Panc1 (cell line): ENCODE measurements at regions not wholly inside any gene's neighbourhood (a gene's known extent, or its start where the extent isn't known, plus 50 kb on each side); places are given as distances from the start of the nearest gene placed in this dataset.

Source experiments
- ATAC-seq: fragments of 200-7000 bp; cut with Tn5 transposase; 2 replicates; pipeline ENCODE4 v1.9.1; 2020; ENCODE audit warnings: mild to moderate bottlenecking, moderate library complexity
- BruUV-seq: library from RNA; stranded (reverse); fragments of 400-500 nt; replicated peaks from 2 replicates; lab custom pipeline; 2021; lab: Mats Ljungman, UMichigan
- CTCF ChIA-PET: fragments of 300-600 bp; sonication (Branson Sonifier 250); formaldehyde crosslinking; loops from one replicate; lab custom pipeline; 2022; ENCODE audit warnings: antibody characterized with exemption; lab: Charles Lee
- POLR2A ChIA-PET: fragments of 300-600 bp; sonication (Branson Sonifier 250); formaldehyde crosslinking; loops from one replicate; lab custom pipeline; 2022; ENCODE audit warnings: antibody characterized with exemption; lab: Charles Lee
- DNase-seq: peaks from one replicate; pipeline ENCODE4 v3.0.0-alpha.2; 2010; ENCODE audit warnings: low read depth, low spot score
- H3K27ac ChIP-seq: 2 replicates; pipeline ENCODE4 v1.5.1; 2011; ENCODE audit warnings: mild to moderate bottlenecking, low read length, inconsistent platforms
- H3K27me3 ChIP-seq: fragments of 200-500 bp; sonication (Bioruptor generic); 2 replicates; pipeline ENCODE4 v1.6.0; 2014; ENCODE audit warnings: low read length, inconsistent platforms; ENCODE audit not compliant: control insufficient read depth, insufficient read depth
- H3K36me3 ChIP-seq: fragments of 200-500 bp; sonication (Bioruptor generic); 2 replicates; pipeline ENCODE4 v1.5.1; 2014; ENCODE audit warnings: inconsistent platforms, mild to moderate bottlenecking, low read length, moderate library complexity; ENCODE audit not compliant: control insufficient read depth, insufficient read depth
- H3K4me1 ChIP-seq: 2 replicates; pipeline ENCODE4 v1.5.1; 2011; ENCODE audit warnings: inconsistent platforms, mild to moderate bottlenecking, low read length, moderate library complexity; ENCODE audit not compliant: control insufficient read depth, insufficient read depth
- H3K4me3 ChIP-seq, 2 experiments: 2 replicates each; pipeline ENCODE4 v1.5.1; 2011 to 2012; ENCODE audit warnings: low read depth in 2 of 2, low read length in 2 of 2, mild to moderate bottlenecking in 2 of 2, inconsistent platforms in 1 of 2, moderate library complexity in 1 of 2
- H3K9me3 ChIP-seq: fragments of 200-500 bp; sonication (Bioruptor generic); 2 replicates; pipeline ENCODE4 v1.5.1; 2014; ENCODE audit warnings: low read depth, mild to moderate bottlenecking, inconsistent platforms, low read length, moderate library complexity; ENCODE audit not compliant: control insufficient read depth, insufficient read depth
- CTCF ChIP-seq: fragments of 450-650 bp; IDR thresholded peaks from 2 replicates; pipeline ENCODE4 v1.5.1; 2017; ENCODE audit warnings: mild to moderate bottlenecking
- POLR2AphosphoS5 ChIP-seq: IDR thresholded peaks from 2 replicates; pipeline ENCODE4 v1.6.1; 2012; ENCODE audit warnings: mild to moderate bottlenecking, low read depth, low read length, moderate library complexity
- SIN3A ChIP-seq: IDR thresholded peaks from 2 replicates; pipeline ENCODE4 v1.6.1; 2012; ENCODE audit warnings: low read depth, mild to moderate bottlenecking, low read length, moderate library complexity, borderline replicate concordance; ENCODE audit not compliant: insufficient read depth
- TCF7L2 ChIP-seq: IDR thresholded peaks from 2 replicates; pipeline ENCODE4 v1.6.1; 2011; ENCODE audit warnings: mild to moderate bottlenecking, low read depth, low read length, inconsistent platforms
- in situ Hi-C: cut with HindIII; loops from 2 replicates; pipeline ENCODE4 v1.10.0; 2016; ENCODE audit warnings: low sequenced_read_pairs, low pct_unique_long_range_greater_than_20kb
- intact Hi-C: fragments of 100-400 bp; cut with micrococcal nuclease; formaldehyde crosslinking; loops from one replicate; pipeline ENCODE4 v1.10.0; 2022; ENCODE audit not compliant: unreplicated experiment
- TF ChIP-seq, protein P1 (sequence below), 2 experiments: IDR thresholded peaks; 2 replicates each; pipeline ENCODE4 v1.6.1; 2011 to 2012; ENCODE audit warnings: low read depth in 2 of 2, control low read depth in 1 of 2, low read length in 1 of 2, mild to moderate bottlenecking in 1 of 2, moderate library complexity in 1 of 2; ENCODE audit not compliant: insufficient read depth in 1 of 2

DNA sequence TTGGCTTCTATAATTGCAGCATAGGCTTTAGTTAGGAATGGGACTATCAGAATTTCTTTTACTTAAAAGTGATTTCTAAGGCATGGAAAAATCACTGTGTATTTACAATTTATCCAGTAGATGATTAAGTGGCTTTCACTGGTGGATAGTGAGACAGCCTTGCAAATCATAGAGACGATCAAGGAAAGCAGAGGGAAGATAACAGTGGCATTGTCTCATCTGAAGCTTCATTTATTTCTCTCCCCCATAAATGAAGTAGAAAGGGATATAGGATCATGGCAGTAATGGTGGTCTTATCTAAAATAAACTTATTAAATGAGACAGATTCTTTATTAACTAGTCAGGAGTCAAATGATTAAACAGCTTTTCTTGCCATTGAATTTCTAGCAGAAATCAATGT, 224.2 kb upstream of the ANO5 start:
- no peak overlapping the region for H3K4me3 ChIP-seq
- no peak for ATAC-seq
- H3K36me3 ChIP-seq: no peaks in the 10 kb centered on the region
- TF ChIP-seq SIN3A (no peak), POLR2AphosphoS5 (no peak), TCF7L2 (no peak), CTCF (no peak)
- TF ChIP-seq, protein P1, sequence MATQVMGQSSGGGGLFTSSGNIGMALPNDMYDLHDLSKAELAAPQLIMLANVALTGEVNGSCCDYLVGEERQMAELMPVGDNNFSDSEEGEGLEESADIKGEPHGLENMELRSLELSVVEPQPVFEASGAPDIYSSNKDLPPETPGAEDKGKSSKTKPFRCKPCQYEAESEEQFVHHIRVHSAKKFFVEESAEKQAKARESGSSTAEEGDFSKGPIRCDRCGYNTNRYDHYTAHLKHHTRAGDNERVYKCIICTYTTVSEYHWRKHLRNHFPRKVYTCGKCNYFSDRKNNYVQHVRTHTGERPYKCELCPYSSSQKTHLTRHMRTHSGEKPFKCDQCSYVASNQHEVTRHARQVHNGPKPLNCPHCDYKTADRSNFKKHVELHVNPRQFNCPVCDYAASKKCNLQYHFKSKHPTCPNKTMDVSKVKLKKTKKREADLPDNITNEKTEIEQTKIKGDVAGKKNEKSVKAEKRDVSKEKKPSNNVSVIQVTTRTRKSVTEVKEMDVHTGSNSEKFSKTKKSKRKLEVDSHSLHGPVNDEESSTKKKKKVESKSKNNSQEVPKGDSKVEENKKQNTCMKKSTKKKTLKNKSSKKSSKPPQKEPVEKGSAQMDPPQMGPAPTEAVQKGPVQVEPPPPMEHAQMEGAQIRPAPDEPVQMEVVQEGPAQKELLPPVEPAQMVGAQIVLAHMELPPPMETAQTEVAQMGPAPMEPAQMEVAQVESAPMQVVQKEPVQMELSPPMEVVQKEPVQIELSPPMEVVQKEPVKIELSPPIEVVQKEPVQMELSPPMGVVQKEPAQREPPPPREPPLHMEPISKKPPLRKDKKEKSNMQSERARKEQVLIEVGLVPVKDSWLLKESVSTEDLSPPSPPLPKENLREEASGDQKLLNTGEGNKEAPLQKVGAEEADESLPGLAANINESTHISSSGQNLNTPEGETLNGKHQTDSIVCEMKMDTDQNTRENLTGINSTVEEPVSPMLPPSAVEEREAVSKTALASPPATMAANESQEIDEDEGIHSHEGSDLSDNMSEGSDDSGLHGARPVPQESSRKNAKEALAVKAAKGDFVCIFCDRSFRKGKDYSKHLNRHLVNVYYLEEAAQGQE (IDR thresholded peaks at IDR 0.05; ENCODE audit: insufficient read depth in 1 of 2, low read depth in 2 of 2, low read length in 1 of 2): no peak
- DNase-seq: no peak
- in situ Hi-C loops: no loop called here
- H3K9me3 ChIP-seq: no peaks in the 10 kb centered on the region
- H3K4me1 ChIP-seq: no peaks in the 10 kb centered on the region
- no TSS peak for BruUV-seq
- CTCF ChIA-PET: no interaction called here
- no peaks in the 10 kb centered on the region for H3K27me3 ChIP-seq
- POLR2A ChIA-PET: no interaction called here
- no peak overlapping the region for H3K27ac ChIP-seq
- intact Hi-C loops: no loop called here

GRCh38 chr11:21969841-21970240, 223.0 kb upstream of the ANO5 start:
- DNase-seq: no peak
- Histone ChIP-seq H3K36me3 (no peaks in the 10 kb centered on the region), H3K27ac (no peak overlapping the region), H3K4me3 (no peak overlapping the region), H3K27me3 (no peaks in the 10 kb centered on the region), H3K9me3 (no peaks in the 10 kb centered on the region), H3K4me1 (no peaks in the 10 kb centered on the region)
- ATAC-seq: no peak
- intact Hi-C loops: no loop called here
- ChIA-PET POLR2A (no interaction called here), CTCF (no interaction called here)
- in situ Hi-C loops: no loop called here
- BruUV-seq: no TSS peak
- TF ChIP-seq SIN3A (no peak), TCF7L2 (no peak), POLR2AphosphoS5 (no peak), CTCF (no peak)
- TF ChIP-seq, protein P1 (IDR thresholded peaks at IDR 0.05; ENCODE audit: insufficient read depth in 1 of 2, low read depth in 2 of 2, low read length in 1 of 2): no peak
